DMS114 treated with DMSO at 0.1 percent for 48 hours (cell line): ENCODE measurements at regions not wholly inside any gene's neighbourhood (a gene's known extent, or its start where the extent isn't known, plus 50 kb on each side); places are given as distances from the start of the nearest gene placed in this dataset.

Experiments
- DNase-seq: peaks from one replicate; lab custom pipeline; 2025; ENCODE audit not compliant: unreplicated experiment; lab: John Stamatoyannopoulos, UW

GRCh38 chr1:112262316-112262715, 133.7 kb upstream of the CTTNBP2NL start:
- DNase-seq = no peak

- no peak for DNase-seq
These were observed 133.0 kb upstream of the CTTNBP2NL start for GRCh38 chr1:112263042-112263441.

GRCh38 chr1:112263453-112263852, 132.6 kb upstream of the CTTNBP2NL start:
- DNase-seq = no peak

- no peak for DNase-seq
These were observed 132.0 kb upstream of the CTTNBP2NL start for GRCh38 chr1:112264010-112264409.

GRCh38 chr1:112264553-112264952, 131.5 kb upstream of the CTTNBP2NL start:
- DNase-seq = no peak

GRCh38 chr1:112265931-112266330, 130.1 kb upstream of the CTTNBP2NL start:
- no peak for DNase-seq

- DNase-seq = no peak
These were observed 128.8 kb upstream of the CTTNBP2NL start for GRCh38 chr1:112267206-112267605.

GRCh38 chr1:112267929-112268328, 128.1 kb upstream of the CTTNBP2NL start:
- DNase-seq = no peak

GRCh38 chr1:112268408-112268807, 127.6 kb upstream of the CTTNBP2NL start:
- DNase-seq = no peak

GRCh38 chr1:112271270-112271669, 124.7 kb upstream of the CTTNBP2NL start:
- DNase-seq = no peak

GRCh38 chr1:112272101-112272772, 123.8 kb upstream of the CTTNBP2NL start:
- DNase-seq = no peak

GRCh38 chr1:112284796-112285195, 111.2 kb upstream of the CTTNBP2NL start:
- no peak for DNase-seq

GRCh38 chr1:112285316-112285715, 110.7 kb upstream of the CTTNBP2NL start:
- DNase-seq = no peak

GRCh38 chr1:112285746-112286145, 110.3 kb upstream of the CTTNBP2NL start:
- DNase-seq = no peak

- no peak for DNase-seq
These were observed 99.1 kb upstream of the CTTNBP2NL start for GRCh38 chr1:112296908-112297307.

GRCh38 chr1:112297536-112297935, 98.5 kb upstream of the CTTNBP2NL start:
- DNase-seq = no peak

- DNase-seq = peak; percentile 31
These were observed 97.5 kb upstream of the CTTNBP2NL start for GRCh38 chr1:112298558-112298957.

- no peak for DNase-seq
These were observed 91.9 kb upstream of the CTTNBP2NL start for GRCh38 chr1:112304126-112304525.

GRCh38 chr1:112304612-112305011, 91.4 kb upstream of the CTTNBP2NL start:
- DNase-seq = no peak

GRCh38 chr1:112307930-112308591, 88.0 kb upstream of the CTTNBP2NL start:
- no peak for DNase-seq

- DNase-seq = no peak
These were observed 87.3 kb upstream of the CTTNBP2NL start for GRCh38 chr1:112308716-112309115.

GRCh38 chr1:112309499-112309898, 86.5 kb upstream of the CTTNBP2NL start:
- no peak for DNase-seq

- DNase-seq = no peak
These were observed 83.7 kb upstream of the CTTNBP2NL start for GRCh38 chr1:112312315-112312714.
